ENCODE measurements at regions not wholly inside any gene's neighbourhood (a gene's known extent, or its start where the extent isn't known, plus 50 kb on each side); places are given as distances from the start of the nearest gene placed in this dataset.

DNA sequence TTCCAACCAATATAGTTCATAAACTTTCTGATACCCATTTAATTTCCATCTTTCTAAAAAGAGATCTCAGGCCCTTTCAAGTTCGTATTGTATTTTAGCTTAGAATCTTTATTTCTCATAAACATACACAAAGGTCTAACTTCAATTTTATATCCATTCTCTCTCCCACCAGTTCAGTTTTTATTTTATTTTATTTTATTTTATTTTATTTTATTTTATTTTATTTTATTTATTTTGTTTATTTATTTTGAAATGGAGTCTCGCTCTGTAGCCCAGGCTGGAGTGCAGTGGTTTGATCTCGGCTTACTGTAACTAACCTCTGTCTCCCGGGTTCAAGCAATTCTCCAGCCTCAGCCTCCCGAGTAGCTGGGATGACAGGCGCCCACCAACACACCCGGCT lies 552.8 kb downstream of the SLITRK5 start:
- TF ChIP-seq, protein P1, sequence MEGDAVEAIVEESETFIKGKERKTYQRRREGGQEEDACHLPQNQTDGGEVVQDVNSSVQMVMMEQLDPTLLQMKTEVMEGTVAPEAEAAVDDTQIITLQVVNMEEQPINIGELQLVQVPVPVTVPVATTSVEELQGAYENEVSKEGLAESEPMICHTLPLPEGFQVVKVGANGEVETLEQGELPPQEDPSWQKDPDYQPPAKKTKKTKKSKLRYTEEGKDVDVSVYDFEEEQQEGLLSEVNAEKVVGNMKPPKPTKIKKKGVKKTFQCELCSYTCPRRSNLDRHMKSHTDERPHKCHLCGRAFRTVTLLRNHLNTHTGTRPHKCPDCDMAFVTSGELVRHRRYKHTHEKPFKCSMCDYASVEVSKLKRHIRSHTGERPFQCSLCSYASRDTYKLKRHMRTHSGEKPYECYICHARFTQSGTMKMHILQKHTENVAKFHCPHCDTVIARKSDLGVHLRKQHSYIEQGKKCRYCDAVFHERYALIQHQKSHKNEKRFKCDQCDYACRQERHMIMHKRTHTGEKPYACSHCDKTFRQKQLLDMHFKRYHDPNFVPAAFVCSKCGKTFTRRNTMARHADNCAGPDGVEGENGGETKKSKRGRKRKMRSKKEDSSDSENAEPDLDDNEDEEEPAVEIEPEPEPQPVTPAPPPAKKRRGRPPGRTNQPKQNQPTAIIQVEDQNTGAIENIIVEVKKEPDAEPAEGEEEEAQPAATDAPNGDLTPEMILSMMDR (IDR thresholded peaks at IDR 0.05): no peak
- no peak for TF ChIP-seq POLR2A (IDR thresholded peaks at IDR 0.05)
- no peak for TF ChIP-seq EP300 (IDR thresholded peaks at IDR 0.05)

Measured in ovary (tissue), 3 donors.